GM19455 (cell line): ENCODE measurements at regions not wholly inside any gene's neighbourhood (a gene's known extent, or its start where the extent isn't known, plus 50 kb on each side); places are given as distances from the start of the nearest gene placed in this dataset.
"Not testable (repeated sequence)": the region's sequence is repeated elsewhere in the genome, so short reads cannot be mapped to it uniquely, and the experiment has no call there.

Experiments
- ATAC-seq: cut with Tn5 transposase; IDR thresholded peaks from one replicate; pipeline ENCODE4 v1.9.1; 2021; ENCODE audit not compliant: unreplicated experiment

- no peak for ATAC-seq
Measured at GRCh38 chr10:125252937-125253336, 92.6 kb upstream of the CTBP2 start.

GRCh38 chr10:125250834-125251233 is 90.5 kb upstream of the CTBP2 start:
- not testable (repeated sequence) for ATAC-seq

GRCh38 chr10:125249948-125250347 is 89.6 kb upstream of the CTBP2 start:
- ATAC-seq, result no peak

- no peak for ATAC-seq
Measured at GRCh38 chr10:125248489-125248888, 88.1 kb upstream of the CTBP2 start.

GRCh38 chr10:125247576-125247975 is 87.2 kb upstream of the CTBP2 start:
- ATAC-seq, result no peak

GRCh38 chr10:125243532-125244253 is 83.3 kb upstream of the CTBP2 start:
- ATAC-seq, result no peak

GRCh38 chr10:125238682-125239081 is 78.3 kb upstream of the CTBP2 start:
- no peak for ATAC-seq

- ATAC-seq, result no peak
Measured at GRCh38 chr10:125236091-125236490, 75.7 kb upstream of the CTBP2 start.

GRCh38 chr10:125235093-125236069 is 75.0 kb upstream of the CTBP2 start:
- no peak for ATAC-seq

GRCh38 chr10:125234576-125234975 is 74.2 kb upstream of the CTBP2 start:
- ATAC-seq, result not testable (repeated sequence)

GRCh38 chr10:125233726-125234125 is 73.4 kb upstream of the CTBP2 start:
- no peak for ATAC-seq

- ATAC-seq, result no peak
Measured at GRCh38 chr10:125232841-125233240, 72.5 kb upstream of the CTBP2 start.

- no peak for ATAC-seq
Measured at GRCh38 chr10:125231813-125232475, 71.6 kb upstream of the CTBP2 start.

GRCh38 chr10:125231116-125231812 is 70.9 kb upstream of the CTBP2 start:
- no peak for ATAC-seq

GRCh38 chr10:125230251-125230650 is 69.9 kb upstream of the CTBP2 start:
- no peak for ATAC-seq

GRCh38 chr10:125228245-125228940 is 68.0 kb upstream of the CTBP2 start:
- not testable (repeated sequence) for ATAC-seq

- no peak for ATAC-seq
Measured at GRCh38 chr10:125227546-125227945, 67.2 kb upstream of the CTBP2 start.

GRCh38 chr10:125226823-125227222 is 66.5 kb upstream of the CTBP2 start:
- ATAC-seq, result no peak

GRCh38 chr10:125226005-125226404 is 65.6 kb upstream of the CTBP2 start:
- no peak for ATAC-seq

- no peak for ATAC-seq
Measured at GRCh38 chr10:125225051-125225450, 64.7 kb upstream of the CTBP2 start.
